ENCODE measurements at regions not wholly inside any gene's neighbourhood (a gene's known extent, or its start where the extent isn't known, plus 50 kb on each side); places are given as distances from the start of the nearest gene placed in this dataset.

- Histone ChIP-seq H4K5ac (ENCODE audit: insufficient read length, low read depth, low read length) (no peak overlapping the region), H4K20me1 (replicated peaks in 1 of 2; ENCODE audit: control insufficient read depth in 1 of 2, insufficient read depth in 2 of 2, low read length in 2 of 2) (no peaks in the 10 kb centered on the region), H3K79me1 (ENCODE audit: low read depth, low read length) (no peaks in the 10 kb centered on the region), H3K4ac (replicated peaks; ENCODE audit: insufficient read length, low read depth, low read length) (no peak overlapping the region), H3K27ac (ENCODE audit: low read depth, low read length) (no peak overlapping the region), H3K56ac (replicated peaks; ENCODE audit: insufficient read length, low read depth, low read length) (no peak overlapping the region), H3K23ac (ENCODE audit: insufficient read length) (no peak overlapping the region), H2BK15ac (ENCODE audit: low read length) (no peak overlapping the region), H3K4me2 (ENCODE audit: insufficient read depth in 1 of 2, low read depth in 2 of 2, low read length in 2 of 2) (no peak overlapping the region), H4K91ac (replicated peaks; ENCODE audit: insufficient read length, low read length) (no peak overlapping the region), H2BK20ac (ENCODE audit: low read length) (no peak overlapping the region; the same call in 1 of the 2 replicates), H3K23me2 (ENCODE audit: low read depth, low read length) (no peaks in the 10 kb centered on the region), H3K27me3 (replicated peaks in 1 of 4; ENCODE audit: control insufficient read depth in 3 of 4, extremely low read depth in 1 of 4, insufficient read depth in 3 of 4, low read length in 3 of 4) (no peaks in the 10 kb centered on the region), H3K36me3 (ENCODE audit: control insufficient read depth in 2 of 4, insufficient read depth in 4 of 4, low read length in 3 of 4) (no peaks in the 10 kb centered on the region), H3K4me3 (ENCODE audit: extremely low read depth in 1 of 4, insufficient read depth in 2 of 4, low read depth in 3 of 4, low read length in 4 of 4) (no peak overlapping the region), H3K9me3 (ENCODE audit: insufficient read depth in 2 of 2, low read depth in 1 of 2, low read length in 1 of 2) (no peaks in the 10 kb centered on the region), H2AK5ac (ENCODE audit: low read depth, low read length) (no peak overlapping the region), H2BK5ac (ENCODE audit: low read depth, low read length) (no peak overlapping the region), H3K4me1 (replicated peaks in 1 of 4; ENCODE audit: control insufficient read depth in 3 of 4, insufficient read depth in 4 of 4, low read length in 3 of 4) (peaks cover 0 to 17% (median under 1%) of the 10 kb centered on the region in 4 experiments; a peak in 5 of 7 replicates), H2BK12ac (ENCODE audit: low read depth, low read length) (no peak overlapping the region), H4K8ac (ENCODE audit: extremely low read depth, insufficient read depth, low read length) (peak overlapping the region; percentile 29; the same call in 1 of the 2 replicates), H2AFZ (ENCODE audit: low read length) (no peak overlapping the region), H2BK120ac (replicated peaks; ENCODE audit: low read depth, low read length) (no peak overlapping the region), H3K14ac (ENCODE audit: insufficient read length) (no peak overlapping the region), H3K9ac (replicated peaks in 1 of 4; ENCODE audit: extremely low read depth in 1 of 4, low read depth in 3 of 4, low read length in 3 of 4) (no peak overlapping the region), H3K79me2 (ENCODE audit: control insufficient read depth in 1 of 2, insufficient read depth in 2 of 2, low read length in 2 of 2) (no peaks in the 10 kb centered on the region), H3K18ac (ENCODE audit: extremely low read depth, low read length) (peak overlapping the region; percentile 36; the same call in 1 of the 2 replicates)
- 97% methylated on average over 5 of the region's 7 CpGs; no CpG with 5 or more reads in 1 of the 2 experiments for WGBS, 2 experiments (ENCODE audit: extremely low coverage in 1 of 2, insufficient coverage in 1 of 2, insufficient read length in 1 of 2, insufficient replicate concordance in 2 of 2, low coverage in 1 of 2, low lambda C conversion rate in 2 of 2, missing lambda C conversion rate in 1 of 2)
- no peak for FAIRE-seq
- DNase-seq (ENCODE audit: low read depth in 1 of 2, low spot score in 2 of 2), result no peak
- ChIA-PET CTCF (ENCODE audit: partially characterized antibody) (interaction anchor here (1.4 to 26.6 kb wide), 17 partner anchors 10 to 226 kb away, joined by 3 to 706 read pairs (median 21); partner anchors contain the start of gene ID3), POLR2A (ENCODE audit: partially characterized antibody) (interaction anchor here (0.8 to 12.0 kb wide), 2 partner anchors 80 to 85 kb away, joined by 3 to 155 read pairs; partner anchors contain the start of gene ID3)
- TF ChIP-seq PHF8 (conservative IDR thresholded peaks at IDR 0.05; ENCODE audit: low read depth, low read length) (no peak), SP1 (IDR thresholded peaks at IDR 0.05; ENCODE audit: low read depth, low read length) (no peak), USF2 (IDR thresholded peaks at IDR 0.05; ENCODE audit: low read length) (no peak), NANOG (IDR thresholded peaks at IDR 0.05; ENCODE audit: insufficient read depth, low read depth, low read length, poor library complexity, severe bottlenecking) (no peak), CBX5 (IDR thresholded peaks at IDR 0.05; ENCODE audit: low read depth, low read length) (no peak), ZNF274 (IDR thresholded peaks at IDR 0.05; ENCODE audit: borderline replicate concordance, extremely low read depth, low read length) (no peak)
These were observed 55.6 kb upstream of the RPL11 start for GRCh38 chr1:23636009-23636408.

All from H1 (cell line).